GM23338 (cell line): ENCODE measurements at regions not wholly inside any gene's neighbourhood (a gene's known extent, or its start where the extent isn't known, plus 50 kb on each side); places are given as distances from the start of the nearest gene placed in this dataset.

Experiments used
- ATAC-seq: fragments of 200-7000 bp; cut with Tn5 transposase; 3 replicates; pipeline ENCODE4 v1.9.1; 2020
- DNase-seq: peaks from one replicate; pipeline ENCODE4 v3.0.0-alpha.2; 2015; ENCODE audit warnings: low spot score
- H2AFZ ChIP-seq: fragments of 200-600 bp; sonication (generic); 2 replicates; pipeline ENCODE4 v1.8.0; 2016; ENCODE audit warnings: antibody characterized with exemption, mild to moderate bottlenecking, moderate library complexity
- H3F3A ChIP-seq: fragments of 200-600 bp; sonication (generic); replicated peaks from 2 replicates; pipeline ENCODE4 v1.8.0; 2017; ENCODE audit warnings: antibody characterized with exemption, mixed run types, low read depth
- H3K27ac ChIP-seq: fragments of 200-600 bp; sonication (generic); 2 replicates; pipeline ENCODE4 v1.6.1; 2016; ENCODE audit warnings: low read depth
- H3K27me3 ChIP-seq: fragments of 200-600 bp; sonication (generic); 2 replicates; pipeline ENCODE4 v1.8.0; 2016; ENCODE audit warnings: mild to moderate bottlenecking, mixed run types, moderate library complexity; ENCODE audit not compliant: insufficient read depth
- H3K36me3 ChIP-seq: fragments of 200-600 bp; sonication (generic); 2 replicates; pipeline ENCODE4 v1.8.0; 2016; ENCODE audit warnings: mild to moderate bottlenecking; ENCODE audit not compliant: insufficient read depth
- H3K4me1 ChIP-seq: fragments of 200-600 bp; sonication (generic); 2 replicates; pipeline ENCODE4 v1.8.0; 2016; ENCODE audit warnings: mild to moderate bottlenecking, moderate library complexity; ENCODE audit not compliant: insufficient read depth
- H3K4me2 ChIP-seq: fragments of 200-600 bp; sonication (generic); 2 replicates; pipeline ENCODE4 v1.7.1; 2017; ENCODE audit warnings: mixed run types
- H3K4me3 ChIP-seq: fragments of 200-600 bp; sonication (generic); 2 replicates; pipeline ENCODE4 v1.6.1; 2016; ENCODE audit warnings: mixed run types
- H3K79me2 ChIP-seq: fragments of 200-600 bp; sonication (generic); replicated peaks from 2 replicates; pipeline ENCODE4 v1.8.0; 2017; ENCODE audit warnings: mild to moderate bottlenecking; ENCODE audit not compliant: insufficient read depth
- H3K9me2 ChIP-seq: fragments of 200-600 bp; sonication (generic); 2 replicates; pipeline ENCODE4 v1.8.0; 2017; ENCODE audit not compliant: insufficient read depth
- H4K20me1 ChIP-seq: fragments of 200-600 bp; sonication (generic); replicated peaks from 2 replicates; pipeline ENCODE4 v1.8.0; 2017; ENCODE audit warnings: mild to moderate bottlenecking; ENCODE audit not compliant: insufficient read depth
- H3K27ac Mint-ChIP-seq: 2 replicates; pipeline ENCODE4 v1.8.0; 2020; ENCODE audit warnings: inconsistent platforms, mild to moderate bottlenecking, moderate library complexity, mixed read lengths
- H3K27me3 Mint-ChIP-seq: 3 replicates; pipeline ENCODE4 v1.8.0; 2022; ENCODE audit warnings: low read depth, mild to moderate bottlenecking, moderate library complexity, mixed read lengths, inconsistent platforms; ENCODE audit not compliant: insufficient read depth, poor library complexity
- H3K36me3 Mint-ChIP-seq: 3 replicates; pipeline ENCODE4 v1.8.0; 2021; ENCODE audit warnings: low read depth, mild to moderate bottlenecking, inconsistent platforms, moderate library complexity, mixed read lengths
- H3K4me1 Mint-ChIP-seq: 3 replicates; pipeline ENCODE4 v1.8.0; 2020; ENCODE audit warnings: mild to moderate bottlenecking, inconsistent platforms, mixed read lengths
- H3K4me3 Mint-ChIP-seq: 3 replicates; pipeline ENCODE4 v1.8.0; 2021; ENCODE audit warnings: moderate library complexity, mild to moderate bottlenecking, inconsistent platforms, mixed read lengths
- H3K9me3 Mint-ChIP-seq: 3 replicates; pipeline ENCODE4 v1.8.0; 2020; ENCODE audit warnings: moderate library complexity, mild to moderate bottlenecking, inconsistent platforms, mixed read lengths
- CREB1 ChIP-seq: fragments of 250-450 bp; sonication (Bioruptor Pico); IDR thresholded peaks from 2 replicates; pipeline ENCODE4 v1.5.0; 2020; ENCODE audit warnings: low read depth, mild to moderate bottlenecking, moderate library complexity
- EZH2 ChIP-seq: fragments of 200-600 bp; sonication (generic); IDR thresholded peaks from one replicate; pipeline ENCODE4 v1.8.0; 2017; ENCODE audit warnings: antibody characterized with exemption, mild to moderate bottlenecking, low read depth; ENCODE audit not compliant: unreplicated experiment
- EZH2phosphoT487 ChIP-seq: fragments of 200-600 bp; sonication (generic); IDR thresholded peaks from one replicate; pipeline ENCODE4 v1.8.1; 2018; ENCODE audit warnings: antibody characterized with exemption; ENCODE audit not compliant: unreplicated experiment
- JUNB ChIP-seq: IDR thresholded peaks from one replicate; pipeline ENCODE4 v1.6.1; 2016; ENCODE audit warnings: antibody characterized with exemption; ENCODE audit not compliant: unreplicated experiment
- STAT1 ChIP-seq: IDR thresholded peaks from one replicate; pipeline ENCODE4 v1.6.1; 2016; ENCODE audit warnings: antibody characterized with exemption; ENCODE audit not compliant: unreplicated experiment
- ZNF114 ChIP-seq: fragments of 250-450 bp; sonication (Bioruptor Pico); IDR thresholded peaks from 2 replicates; pipeline ENCODE4 v1.5.0; 2020; ENCODE audit warnings: mild to moderate bottlenecking, moderate library complexity
- ZNF331 ChIP-seq: fragments of 250-450 bp; sonication (Bioruptor Pico); IDR thresholded peaks from 2 replicates; pipeline ENCODE4 v1.5.0; 2020; ENCODE audit warnings: low read depth, mild to moderate bottlenecking, moderate library complexity
- TF ChIP-seq, protein P1 (sequence below): IDR thresholded peaks from one replicate; pipeline ENCODE4 v1.6.1; 2018; ENCODE audit warnings: antibody characterized with exemption; ENCODE audit not compliant: unreplicated experiment
- TF ChIP-seq, protein P2 (sequence below): fragments of 250-450 bp; sonication (Bioruptor Pico); IDR thresholded peaks from 2 replicates; pipeline ENCODE4 v1.5.0; 2020; ENCODE audit warnings: mild to moderate bottlenecking, moderate library complexity
- TF ChIP-seq, protein P3 (sequence below): IDR thresholded peaks from 2 replicates; pipeline ENCODE4 v1.6.1; 2016; ENCODE audit warnings: antibody characterized with exemption

DNA sequence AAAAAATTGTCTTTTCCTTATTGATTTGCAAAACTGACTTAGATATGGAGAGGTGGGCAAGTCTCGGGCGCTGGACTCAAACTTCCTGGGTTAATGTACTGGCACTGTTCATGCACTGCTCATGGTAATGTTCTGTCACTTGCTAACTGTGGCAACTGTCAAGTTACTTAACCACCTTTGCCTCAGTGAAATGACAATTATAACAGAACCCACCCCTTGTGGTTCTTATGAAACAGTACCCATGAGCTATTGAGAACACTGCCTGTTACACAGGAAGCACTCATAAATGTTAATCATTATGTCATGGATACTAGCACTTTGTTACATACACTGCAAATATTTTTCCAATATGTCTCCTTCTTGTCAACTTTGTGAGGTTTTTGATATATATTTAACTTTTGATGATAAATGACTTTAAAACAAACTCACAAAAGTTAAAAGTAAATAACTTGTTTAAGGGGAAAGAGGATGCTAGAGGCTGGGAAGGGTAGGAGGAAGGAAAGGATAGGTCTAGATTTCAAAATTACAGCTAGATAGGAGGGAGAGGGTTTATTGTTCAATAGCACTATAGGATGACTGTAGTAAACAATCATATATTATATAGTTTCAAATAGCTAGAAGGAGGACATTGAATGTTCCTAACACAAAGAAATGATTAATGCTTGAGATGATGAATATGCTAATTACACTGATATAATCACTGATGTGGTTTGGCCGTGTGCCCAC lies 342.5 kb downstream of the ADGRL2 start (continued):
- TF ChIP-seq, protein P1, sequence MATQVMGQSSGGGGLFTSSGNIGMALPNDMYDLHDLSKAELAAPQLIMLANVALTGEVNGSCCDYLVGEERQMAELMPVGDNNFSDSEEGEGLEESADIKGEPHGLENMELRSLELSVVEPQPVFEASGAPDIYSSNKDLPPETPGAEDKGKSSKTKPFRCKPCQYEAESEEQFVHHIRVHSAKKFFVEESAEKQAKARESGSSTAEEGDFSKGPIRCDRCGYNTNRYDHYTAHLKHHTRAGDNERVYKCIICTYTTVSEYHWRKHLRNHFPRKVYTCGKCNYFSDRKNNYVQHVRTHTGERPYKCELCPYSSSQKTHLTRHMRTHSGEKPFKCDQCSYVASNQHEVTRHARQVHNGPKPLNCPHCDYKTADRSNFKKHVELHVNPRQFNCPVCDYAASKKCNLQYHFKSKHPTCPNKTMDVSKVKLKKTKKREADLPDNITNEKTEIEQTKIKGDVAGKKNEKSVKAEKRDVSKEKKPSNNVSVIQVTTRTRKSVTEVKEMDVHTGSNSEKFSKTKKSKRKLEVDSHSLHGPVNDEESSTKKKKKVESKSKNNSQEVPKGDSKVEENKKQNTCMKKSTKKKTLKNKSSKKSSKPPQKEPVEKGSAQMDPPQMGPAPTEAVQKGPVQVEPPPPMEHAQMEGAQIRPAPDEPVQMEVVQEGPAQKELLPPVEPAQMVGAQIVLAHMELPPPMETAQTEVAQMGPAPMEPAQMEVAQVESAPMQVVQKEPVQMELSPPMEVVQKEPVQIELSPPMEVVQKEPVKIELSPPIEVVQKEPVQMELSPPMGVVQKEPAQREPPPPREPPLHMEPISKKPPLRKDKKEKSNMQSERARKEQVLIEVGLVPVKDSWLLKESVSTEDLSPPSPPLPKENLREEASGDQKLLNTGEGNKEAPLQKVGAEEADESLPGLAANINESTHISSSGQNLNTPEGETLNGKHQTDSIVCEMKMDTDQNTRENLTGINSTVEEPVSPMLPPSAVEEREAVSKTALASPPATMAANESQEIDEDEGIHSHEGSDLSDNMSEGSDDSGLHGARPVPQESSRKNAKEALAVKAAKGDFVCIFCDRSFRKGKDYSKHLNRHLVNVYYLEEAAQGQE = no peak
- TF ChIP-seq ZNF114 (CRISPR knock-in tag) (no peak), JUNB (no peak)

DNA sequence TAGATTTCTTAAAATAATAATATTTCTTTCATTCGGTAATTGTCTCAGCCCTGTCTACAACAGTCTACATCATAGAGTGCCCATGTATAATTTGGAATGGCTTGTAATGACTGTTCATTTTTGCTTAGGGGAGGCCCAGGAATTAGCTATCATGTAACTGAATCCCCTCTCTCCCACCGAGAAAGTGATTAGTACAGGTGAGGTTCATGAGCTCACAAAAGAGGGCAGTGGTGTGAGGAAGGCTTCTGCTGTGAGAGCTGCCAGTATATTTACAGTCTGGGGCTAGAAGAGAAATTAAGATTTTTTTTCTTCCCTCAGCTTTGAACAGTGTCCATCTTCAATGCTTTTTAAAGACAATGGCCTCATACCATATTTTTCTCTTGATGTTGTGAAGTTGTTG lies 340.7 kb downstream of the ADGRL2 start:
- no peaks in the 10 kb centered on the region for H3K9me2 ChIP-seq
- no peak overlapping the region for H3K4me2 ChIP-seq
- Mint-ChIP-seq H3K4me3 (no peak overlapping the region), H3K27me3 (peaks cover 2% of the 10 kb centered on the region), H3K4me1 (peaks cover 16% of the 10 kb centered on the region), H3K9me3 (no peaks in the 10 kb centered on the region), H3K27ac (no peak overlapping the region), H3K36me3 (no peaks in the 10 kb centered on the region)
- peaks cover 10% of the 10 kb centered on the region for H3K4me1 ChIP-seq
- no peaks in the 10 kb centered on the region for H3K36me3 ChIP-seq
- no peak overlapping the region for H3K27ac ChIP-seq
- no peak overlapping the region for H2AFZ ChIP-seq
- ATAC-seq = peak; percentile 57
- H3K4me3 ChIP-seq = no peak overlapping the region
- H3F3A ChIP-seq = no peaks in the 10 kb centered on the region
- DNase-seq = no peak
- no peaks in the 10 kb centered on the region for H4K20me1 ChIP-seq
- no peaks in the 10 kb centered on the region for H3K27me3 ChIP-seq
- H3K79me2 ChIP-seq = no peaks in the 10 kb centered on the region
- TF ChIP-seq EZH2 (no peak), EZH2phosphoT487 (no peak), ZNF331 (no peak), STAT1 (no peak), ZNF114 (CRISPR knock-in tag) (no peak), JUNB (no peak), CREB1 (CRISPR knock-in tag) (no peak)
- TF ChIP-seq, protein P2, sequence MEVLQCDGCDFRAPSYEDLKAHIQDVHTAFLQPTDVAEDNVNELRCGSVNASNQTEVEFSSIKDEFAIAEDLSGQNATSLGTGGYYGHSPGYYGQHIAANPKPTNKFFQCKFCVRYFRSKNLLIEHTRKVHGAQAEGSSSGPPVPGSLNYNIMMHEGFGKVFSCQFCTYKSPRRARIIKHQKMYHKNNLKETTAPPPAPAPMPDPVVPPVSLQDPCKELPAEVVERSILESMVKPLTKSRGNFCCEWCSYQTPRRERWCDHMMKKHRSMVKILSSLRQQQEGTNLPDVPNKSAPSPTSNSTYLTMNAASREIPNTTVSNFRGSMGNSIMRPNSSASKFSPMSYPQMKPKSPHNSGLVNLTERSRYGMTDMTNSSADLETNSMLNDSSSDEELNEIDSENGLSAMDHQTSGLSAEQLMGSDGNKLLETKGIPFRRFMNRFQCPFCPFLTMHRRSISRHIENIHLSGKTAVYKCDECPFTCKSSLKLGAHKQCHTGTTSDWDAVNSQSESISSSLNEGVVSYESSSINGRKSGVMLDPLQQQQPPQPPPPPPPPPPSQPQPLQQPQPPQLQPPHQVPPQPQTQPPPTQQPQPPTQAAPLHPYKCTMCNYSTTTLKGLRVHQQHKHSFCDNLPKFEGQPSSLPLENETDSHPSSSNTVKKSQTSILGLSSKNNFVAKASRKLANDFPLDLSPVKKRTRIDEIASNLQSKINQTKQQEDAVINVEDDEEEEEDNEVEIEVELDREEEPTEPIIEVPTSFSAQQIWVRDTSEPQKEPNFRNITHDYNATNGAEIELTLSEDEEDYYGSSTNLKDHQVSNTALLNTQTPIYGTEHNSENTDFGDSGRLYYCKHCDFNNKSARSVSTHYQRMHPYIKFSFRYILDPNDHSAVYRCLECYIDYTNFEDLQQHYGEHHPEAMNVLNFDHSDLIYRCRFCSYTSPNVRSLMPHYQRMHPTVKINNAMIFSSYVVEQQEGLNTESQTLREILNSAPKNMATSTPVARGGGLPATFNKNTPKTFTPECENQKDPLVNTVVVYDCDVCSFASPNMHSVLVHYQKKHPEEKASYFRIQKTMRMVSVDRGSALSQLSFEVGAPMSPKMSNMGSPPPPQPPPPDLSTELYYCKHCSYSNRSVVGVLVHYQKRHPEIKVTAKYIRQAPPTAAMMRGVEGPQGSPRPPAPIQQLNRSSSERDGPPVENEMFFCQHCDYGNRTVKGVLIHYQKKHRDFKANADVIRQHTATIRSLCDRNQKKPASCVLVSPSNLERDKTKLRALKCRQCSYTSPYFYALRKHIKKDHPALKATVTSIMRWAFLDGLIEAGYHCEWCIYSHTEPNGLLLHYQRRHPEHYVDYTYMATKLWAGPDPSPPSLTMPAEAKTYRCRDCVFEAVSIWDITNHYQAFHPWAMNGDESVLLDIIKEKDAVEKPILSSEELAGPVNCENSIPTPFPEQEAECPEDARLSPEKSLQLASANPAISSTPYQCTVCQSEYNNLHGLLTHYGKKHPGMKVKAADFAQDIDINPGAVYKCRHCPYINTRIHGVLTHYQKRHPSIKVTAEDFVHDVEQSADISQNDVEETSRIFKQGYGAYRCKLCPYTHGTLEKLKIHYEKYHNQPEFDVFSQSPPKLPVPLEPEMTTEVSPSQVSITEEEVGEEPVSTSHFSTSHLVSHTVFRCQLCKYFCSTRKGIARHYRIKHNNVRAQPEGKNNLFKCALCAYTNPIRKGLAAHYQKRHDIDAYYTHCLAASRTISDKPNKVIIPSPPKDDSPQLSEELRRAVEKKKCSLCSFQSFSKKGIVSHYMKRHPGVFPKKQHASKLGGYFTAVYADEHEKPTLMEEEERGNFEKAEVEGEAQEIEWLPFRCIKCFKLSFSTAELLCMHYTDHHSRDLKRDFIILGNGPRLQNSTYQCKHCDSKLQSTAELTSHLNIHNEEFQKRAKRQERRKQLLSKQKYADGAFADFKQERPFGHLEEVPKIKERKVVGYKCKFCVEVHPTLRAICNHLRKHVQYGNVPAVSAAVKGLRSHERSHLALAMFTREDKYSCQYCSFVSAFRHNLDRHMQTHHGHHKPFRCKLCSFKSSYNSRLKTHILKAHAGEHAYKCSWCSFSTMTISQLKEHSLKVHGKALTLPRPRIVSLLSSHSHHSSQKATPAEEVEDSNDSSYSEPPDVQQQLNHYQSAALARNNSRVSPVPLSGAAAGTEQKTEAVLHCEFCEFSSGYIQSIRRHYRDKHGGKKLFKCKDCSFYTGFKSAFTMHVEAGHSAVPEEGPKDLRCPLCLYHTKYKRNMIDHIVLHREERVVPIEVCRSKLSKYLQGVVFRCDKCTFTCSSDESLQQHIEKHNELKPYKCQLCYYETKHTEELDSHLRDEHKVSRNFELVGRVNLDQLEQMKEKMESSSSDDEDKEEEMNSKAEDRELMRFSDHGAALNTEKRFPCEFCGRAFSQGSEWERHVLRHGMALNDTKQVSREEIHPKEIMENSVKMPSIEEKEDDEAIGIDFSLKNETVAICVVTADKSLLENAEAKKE (CRISPR knock-in tag) = no peak
- TF ChIP-seq, protein P1 = no peak
- TF ChIP-seq, protein P3, sequence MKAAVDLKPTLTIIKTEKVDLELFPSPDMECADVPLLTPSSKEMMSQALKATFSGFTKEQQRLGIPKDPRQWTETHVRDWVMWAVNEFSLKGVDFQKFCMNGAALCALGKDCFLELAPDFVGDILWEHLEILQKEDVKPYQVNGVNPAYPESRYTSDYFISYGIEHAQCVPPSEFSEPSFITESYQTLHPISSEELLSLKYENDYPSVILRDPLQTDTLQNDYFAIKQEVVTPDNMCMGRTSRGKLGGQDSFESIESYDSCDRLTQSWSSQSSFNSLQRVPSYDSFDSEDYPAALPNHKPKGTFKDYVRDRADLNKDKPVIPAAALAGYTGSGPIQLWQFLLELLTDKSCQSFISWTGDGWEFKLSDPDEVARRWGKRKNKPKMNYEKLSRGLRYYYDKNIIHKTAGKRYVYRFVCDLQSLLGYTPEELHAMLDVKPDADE = no peak
